GM12892 (cell line): ENCODE measurements at regions not wholly inside any gene's neighbourhood (a gene's known extent, or its start where the extent isn't known, plus 50 kb on each side); places are given as distances from the start of the nearest gene placed in this dataset.

ENCODE experiments used
- DNase-seq: peaks from one replicate; pipeline ENCODE4 v3.0.0; 2011; ENCODE audit not compliant: insufficient read length
- FAIRE-seq: peaks from 2 replicates; lab custom pipeline; 2011; peaks lifted over from hg19 to GRCh38; lab: Jason Lieb, UNC
- POLR2A ChIP-seq: IDR thresholded peaks from 2 replicates; pipeline ENCODE4 v1.6.1; 2011; ENCODE audit warnings: low read depth, low read length, control low read depth
- POLR2AphosphoS5 ChIP-seq: IDR thresholded peaks from 2 replicates; pipeline ENCODE4 v1.6.1; 2011; ENCODE audit warnings: low read depth, low read length, control low read depth
- TAF1 ChIP-seq: IDR thresholded peaks from 2 replicates; pipeline ENCODE4 v1.6.1; 2011; ENCODE audit warnings: low read depth, mild to moderate bottlenecking, control low read depth, low read length, borderline replicate concordance

DNA sequence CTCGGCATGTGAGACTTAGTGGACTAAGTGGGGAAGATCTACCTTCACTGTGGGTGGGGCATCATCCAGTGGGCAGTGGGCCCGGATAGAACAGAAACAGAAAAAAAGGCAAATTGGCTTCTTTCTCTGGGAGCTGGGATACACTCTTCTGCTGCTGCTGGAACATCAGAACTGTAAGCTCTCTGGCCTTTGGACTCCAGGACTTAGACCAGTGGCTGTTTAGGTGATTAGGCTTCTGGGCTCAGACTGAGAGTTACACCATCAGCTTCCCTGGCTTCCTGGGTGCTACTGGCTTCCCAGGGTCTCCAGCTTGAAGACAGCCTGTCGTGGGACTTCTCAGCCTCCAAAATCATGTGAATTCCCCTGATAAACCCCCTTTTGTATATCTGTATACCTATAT, 122.7 kb upstream of the SLC28A3 start:
- TF ChIP-seq TAF1 (no peak), POLR2AphosphoS5 (no peak), POLR2A (no peak)
- FAIRE-seq (no peak), DNase-seq (no peak)

DNA sequence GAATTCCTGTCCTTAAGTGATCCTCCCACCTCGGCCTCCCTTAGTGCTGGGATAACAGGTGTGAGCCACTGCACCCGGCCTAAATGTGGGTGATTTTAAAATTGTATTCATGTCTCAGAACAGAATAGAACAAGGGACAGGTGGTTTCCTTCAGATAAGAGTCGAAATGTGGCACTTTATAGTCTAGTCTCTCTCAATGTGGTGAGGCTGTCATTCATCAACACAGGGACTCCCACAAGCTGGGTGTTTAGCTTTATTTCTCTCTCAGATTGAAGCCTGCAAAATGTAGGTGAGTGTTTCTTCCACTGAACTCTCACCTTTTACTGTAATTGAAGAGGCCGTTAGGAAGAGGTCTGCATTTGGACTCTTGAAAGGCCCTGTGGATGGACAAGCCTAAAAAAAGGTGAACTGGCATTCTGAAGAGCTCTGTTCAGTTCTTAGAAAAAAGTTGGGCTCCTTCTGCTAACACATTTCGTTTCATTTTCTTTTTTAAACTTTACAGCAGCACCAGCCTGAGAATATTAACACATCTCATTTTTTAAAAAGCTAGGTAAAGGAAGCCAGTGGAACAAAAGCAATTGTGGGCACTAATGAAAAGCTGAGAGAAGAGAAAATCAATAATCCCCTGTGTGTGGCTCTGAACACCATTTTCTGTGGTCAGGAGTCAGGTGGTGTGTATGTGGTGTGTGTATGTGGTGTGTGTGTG, 126.2 kb upstream of the SLC28A3 start:
- no peak for DNase-seq
- TF ChIP-seq TAF1 (no peak), POLR2A (no peak), POLR2AphosphoS5 (no peak)
- FAIRE-seq, result peak; percentile 53

DNA sequence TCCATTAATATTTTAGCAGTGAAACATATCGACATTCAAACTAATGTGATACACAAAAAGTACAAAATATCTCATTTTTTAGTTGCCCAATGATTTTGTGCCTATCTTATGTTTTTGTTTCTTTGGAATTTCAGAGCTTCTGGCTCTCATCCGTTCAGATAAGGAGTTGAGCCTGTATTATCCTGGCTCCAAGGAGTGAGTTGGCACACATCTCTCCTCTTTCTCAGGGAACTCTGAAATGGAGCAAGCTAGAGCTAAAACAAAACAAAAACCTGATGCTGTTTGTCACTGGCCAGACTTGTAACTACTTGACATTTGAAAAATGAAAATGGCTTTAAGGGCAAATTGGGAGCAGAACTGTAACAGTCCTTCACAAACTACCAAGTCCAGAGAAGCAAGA, 131.3 kb upstream of the SLC28A3 start:
- no peak for FAIRE-seq
- TF ChIP-seq TAF1, result no peak
- no peak for TF ChIP-seq POLR2AphosphoS5
- no peak for TF ChIP-seq POLR2A
- no peak for DNase-seq

DNA sequence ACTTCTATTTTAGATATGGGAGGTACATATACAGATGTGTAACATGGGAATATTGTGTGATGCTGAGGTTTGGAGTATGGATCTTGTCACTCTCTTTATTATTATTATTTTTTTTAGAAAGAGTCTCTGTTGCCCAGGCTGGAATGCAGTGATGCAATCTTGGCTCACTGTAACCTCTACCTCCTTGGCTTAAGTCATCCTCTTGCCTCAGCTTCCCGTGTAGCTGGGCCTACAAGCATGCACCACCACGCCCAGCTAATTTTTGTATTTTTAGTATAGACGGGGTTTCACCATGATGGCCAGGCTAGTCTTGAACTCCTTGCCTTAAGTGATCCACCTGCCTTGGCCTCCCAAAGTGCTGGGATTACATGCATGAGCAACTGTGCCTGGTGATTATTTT, 138.4 kb upstream of the SLC28A3 start:
- no peak for FAIRE-seq

DNA sequence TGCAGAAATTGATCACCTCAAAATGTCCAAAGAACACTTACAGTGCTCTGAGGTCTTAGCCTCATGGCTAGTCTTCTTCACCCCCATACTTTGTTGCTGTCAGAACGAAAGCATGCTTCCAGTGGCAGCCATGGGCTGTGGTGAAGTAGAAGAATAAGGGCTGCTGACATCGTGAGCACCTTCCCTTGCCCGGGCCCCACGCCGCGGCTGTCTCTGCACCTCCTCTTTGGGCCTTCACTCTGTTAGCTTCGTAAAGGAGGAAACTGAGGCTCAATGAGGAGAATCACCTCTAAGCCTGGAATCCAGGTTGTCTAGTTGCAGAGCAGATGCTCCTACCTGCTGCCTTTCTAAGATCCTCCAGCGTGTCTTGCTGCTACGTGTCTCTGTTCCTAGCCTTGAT, 139.5 kb upstream of the SLC28A3 start:
- DNase-seq, result no peak
- no peak for FAIRE-seq
- no peak for TF ChIP-seq POLR2A
- no peak for TF ChIP-seq TAF1
- no peak for TF ChIP-seq POLR2AphosphoS5

More for the DNA sequence above, 138.4 kb upstream of the SLC28A3 start:
- no peak for DNase-seq
- TF ChIP-seq POLR2AphosphoS5 (no peak), TAF1 (no peak), POLR2A (no peak)

DNA sequence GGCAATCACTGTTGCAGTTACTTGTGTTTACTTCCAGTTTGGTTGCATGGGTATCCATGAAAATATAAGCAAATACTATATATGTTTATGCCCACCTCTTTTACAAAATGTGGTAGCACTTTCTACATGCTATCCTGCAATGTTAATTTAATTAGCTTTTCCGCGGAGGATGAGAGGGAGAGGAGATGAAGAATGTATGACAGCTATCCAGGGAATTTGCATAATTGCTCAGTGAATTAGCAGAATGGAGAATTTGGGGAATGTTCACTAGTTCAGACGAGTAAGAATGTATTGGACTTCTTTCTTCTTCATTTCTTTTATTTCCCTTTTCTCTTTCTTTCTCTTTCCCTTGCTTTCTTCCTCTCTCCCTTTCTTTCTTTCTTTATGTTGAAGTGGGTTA, 140.7 kb upstream of the SLC28A3 start:
- FAIRE-seq (no peak), DNase-seq (no peak)
- TF ChIP-seq TAF1, result no peak
- TF ChIP-seq POLR2A, result no peak
- no peak for TF ChIP-seq POLR2AphosphoS5

DNA sequence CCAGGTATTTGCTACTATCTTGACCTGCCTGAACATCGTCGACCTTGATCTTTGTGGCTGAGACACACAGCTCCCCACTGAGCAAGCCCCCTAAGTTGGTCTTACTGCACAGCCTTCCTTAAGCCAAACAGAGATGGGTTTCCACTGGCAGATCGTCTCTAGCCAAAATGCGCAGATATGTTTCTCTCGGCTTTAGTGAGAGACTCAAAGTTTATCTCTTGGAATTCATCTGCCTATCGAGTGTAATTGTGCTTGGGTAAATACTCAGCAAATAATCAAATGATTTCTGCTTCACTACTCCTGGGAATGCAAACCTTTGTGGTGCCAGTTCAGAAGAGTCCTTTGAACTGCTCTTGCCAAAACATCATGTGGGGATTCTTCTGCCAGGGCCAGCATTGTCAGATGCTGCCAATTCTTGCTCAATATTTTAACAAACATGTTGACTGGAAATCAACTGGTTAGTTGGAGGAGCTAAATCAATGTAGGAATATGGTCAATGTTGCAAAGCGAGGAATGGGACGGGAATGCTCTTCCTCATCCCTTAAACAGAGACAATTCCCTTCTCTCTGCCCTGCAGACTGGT, 141.2 kb upstream of the SLC28A3 start:
- no peak for FAIRE-seq
- no peak for DNase-seq
- TF ChIP-seq POLR2AphosphoS5, result no peak
- TF ChIP-seq TAF1, result no peak
- TF ChIP-seq POLR2A, result no peak

DNA sequence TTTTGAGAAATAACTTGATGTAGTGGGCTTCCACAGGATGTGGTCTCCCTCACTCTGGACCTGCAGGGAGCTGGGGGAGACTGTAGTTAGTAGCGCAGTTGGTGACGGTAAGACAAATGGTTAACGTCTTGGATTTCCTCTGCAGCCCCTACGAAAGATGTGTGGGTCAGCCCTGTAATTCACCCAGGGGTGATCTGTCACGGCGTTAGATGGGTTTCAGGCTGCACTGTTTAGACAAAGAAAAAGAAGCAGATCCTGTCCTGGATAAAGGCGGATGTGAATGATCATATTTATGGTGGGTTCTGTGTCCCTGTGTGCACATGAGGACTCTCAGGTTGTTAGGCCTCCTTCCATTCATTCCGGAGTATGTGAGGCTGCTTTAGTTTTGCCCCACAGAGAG, 142.0 kb upstream of the SLC28A3 start:
- no peak for FAIRE-seq
- DNase-seq, result no peak
- TF ChIP-seq POLR2AphosphoS5, result no peak
- TF ChIP-seq TAF1, result no peak
- TF ChIP-seq POLR2A, result no peak

DNA sequence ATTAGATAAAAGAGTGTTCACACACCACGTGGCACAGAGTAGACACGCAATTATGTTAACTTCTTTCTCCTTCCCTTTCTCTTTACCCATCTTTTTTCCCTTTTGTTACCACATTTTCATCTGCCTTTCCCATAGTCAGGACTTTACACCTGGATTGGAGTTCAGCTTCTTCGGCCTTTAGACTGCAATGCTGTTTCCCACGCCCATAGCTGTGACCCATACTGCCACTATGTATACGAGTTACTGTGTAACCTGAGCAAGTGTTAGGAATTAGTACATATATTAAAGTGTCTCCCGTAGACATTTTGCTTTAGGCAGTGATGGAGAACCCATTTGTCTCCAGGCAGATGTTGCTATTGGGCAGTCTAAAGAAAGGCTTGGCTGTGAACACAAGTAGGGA, 143.6 kb upstream of the SLC28A3 start:
- DNase-seq (no peak), FAIRE-seq (no peak)
- TF ChIP-seq POLR2A (no peak), POLR2AphosphoS5 (no peak), TAF1 (no peak)

DNA sequence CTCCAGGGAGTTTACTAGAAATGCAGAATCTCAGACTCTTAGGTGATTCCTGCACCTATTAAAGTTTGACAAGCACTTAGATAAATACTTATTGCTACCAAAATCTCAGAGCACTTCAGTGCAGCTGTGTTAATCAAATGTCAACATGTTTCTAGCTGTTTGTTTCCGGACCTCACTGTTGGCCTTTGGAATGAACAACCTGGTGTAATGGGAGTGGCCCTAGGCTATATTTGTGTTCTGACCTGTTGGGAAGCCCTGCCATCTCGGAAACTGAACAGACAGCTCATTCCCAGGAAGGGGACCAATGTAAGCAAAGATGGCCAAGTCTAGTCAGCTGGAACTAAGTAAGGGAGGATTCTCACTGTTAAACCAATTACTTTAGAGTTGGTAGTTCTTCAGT, 145.0 kb upstream of the SLC28A3 start:
- no peak for FAIRE-seq
- TF ChIP-seq TAF1 (no peak), POLR2AphosphoS5 (no peak), POLR2A (no peak)
- no peak for DNase-seq

DNA sequence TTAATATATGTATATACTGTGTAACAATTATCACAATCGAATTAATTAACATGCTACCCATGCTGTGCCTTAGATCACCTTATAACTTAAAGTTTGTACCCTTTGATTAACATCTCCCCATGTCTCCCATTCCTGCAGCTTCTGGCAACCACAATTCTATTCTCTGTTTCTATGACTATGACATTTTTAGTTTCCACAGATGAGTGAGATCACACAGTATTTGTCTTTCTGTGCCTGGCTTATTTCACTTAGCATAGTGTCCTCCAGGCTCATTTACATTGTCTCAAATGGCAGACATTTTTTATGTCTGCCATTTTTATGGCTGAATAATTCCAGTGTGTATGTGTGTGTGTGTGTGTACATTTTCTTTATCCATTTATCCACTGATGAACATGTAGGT, 146.1 kb upstream of the SLC28A3 start:
- FAIRE-seq (peak; percentile 77), DNase-seq (no peak)
- TF ChIP-seq TAF1 (no peak), POLR2AphosphoS5 (no peak), POLR2A (no peak)

DNA sequence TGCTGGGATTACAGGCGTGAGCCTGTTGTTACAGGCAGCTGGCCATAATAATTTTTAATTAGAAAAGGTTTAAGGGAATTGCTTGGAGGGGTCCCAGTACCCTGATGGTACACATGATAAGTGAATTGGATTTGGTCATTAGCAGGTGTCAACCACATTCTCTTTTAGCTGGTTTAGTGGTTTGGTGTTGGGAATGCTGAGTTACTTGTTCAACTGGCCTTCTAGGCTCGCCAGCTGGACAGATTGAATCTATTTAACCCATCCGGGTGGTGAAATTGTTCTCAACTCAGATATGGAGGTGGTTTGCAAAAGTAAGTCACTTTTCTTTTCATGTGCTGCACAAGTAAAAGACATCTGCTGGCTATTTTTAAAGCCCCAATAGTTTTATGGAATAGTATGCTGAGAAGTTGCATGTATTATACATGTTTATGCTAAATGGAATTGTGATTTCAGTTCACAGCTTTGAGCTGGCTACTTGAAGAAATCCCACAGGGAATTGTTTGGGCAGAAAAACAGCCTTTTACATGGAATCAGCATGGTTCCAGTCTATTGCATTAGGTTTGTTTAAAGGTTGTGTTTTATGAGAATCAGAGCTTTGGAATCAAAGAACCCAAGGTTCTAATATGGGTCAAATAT, 149.8 kb upstream of the SLC28A3 start:
- FAIRE-seq, result no peak
- no peak for DNase-seq
- no peak for TF ChIP-seq POLR2AphosphoS5
- no peak for TF ChIP-seq POLR2A
- TF ChIP-seq TAF1, result no peak

DNA sequence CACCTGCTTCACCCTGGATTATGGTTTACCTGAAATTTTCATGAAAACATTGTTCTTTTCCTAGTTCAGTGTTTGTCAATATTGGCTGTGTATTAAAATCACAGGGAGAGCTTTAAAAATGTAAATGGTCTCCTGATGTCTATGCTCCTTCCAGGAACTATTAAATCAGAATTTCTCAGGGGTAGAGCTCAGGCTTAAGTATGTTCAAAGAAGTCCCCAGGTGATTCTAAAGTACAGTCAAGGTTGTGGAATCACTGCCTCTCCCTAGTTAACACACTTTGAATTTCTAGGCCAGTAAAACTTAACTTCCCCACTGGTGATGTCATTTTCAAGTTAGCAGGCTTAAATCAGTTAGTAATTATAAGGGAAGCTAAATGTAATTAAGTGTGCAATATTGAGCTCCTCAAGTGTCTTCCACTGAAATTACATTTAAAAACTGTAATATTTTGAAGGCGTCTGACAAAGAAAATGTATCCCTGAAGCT, 150.3 kb upstream of the SLC28A3 start:
- DNase-seq, result no peak
- TF ChIP-seq POLR2A (no peak), TAF1 (no peak), POLR2AphosphoS5 (no peak)
- no peak for FAIRE-seq
